OCI-LY1 (cell line): ENCODE measurements at regions not wholly inside any gene's neighbourhood (a gene's known extent, or its start where the extent isn't known, plus 50 kb on each side); places are given as distances from the start of the nearest gene placed in this dataset.

ENCODE experiments used
- CTCF ChIP-seq: fragments of 200-600 bp; sonication (generic), shearing (Covaris generic); IDR thresholded peaks from 2 replicates; pipeline ENCODE4 v1.5.1; 2017; ENCODE audit warnings: mild to moderate bottlenecking, antibody characterized with exemption, low read length, moderate library complexity, mixed read lengths
- EZH2 ChIP-seq: fragments of 200-600 bp; sonication (generic), shearing (Covaris generic); IDR thresholded peaks from 2 replicates; pipeline ENCODE4 v1.8.0; 2017; ENCODE audit warnings: borderline replicate concordance, mixed run types, mild to moderate bottlenecking, antibody characterized with exemption, low read length, moderate library complexity, mixed read lengths

GRCh38 chr16:6674071-6674470 lies 658.6 kb upstream of the RBFOX1 start:
- no peak for TF ChIP-seq CTCF
- TF ChIP-seq EZH2: no peak
